Erythroblast (primary cell): ENCODE measurements at regions not wholly inside any gene's neighbourhood (a gene's known extent, or its start where the extent isn't known, plus 50 kb on each side); places are given as distances from the start of the nearest gene placed in this dataset.

ENCODE experiments used
- DNase-seq, 2 experiments: peaks; one replicate each; lab custom pipeline; 2025; lab: John Stamatoyannopoulos, UW
- GATA1 ChIP-seq: IDR thresholded peaks from 2 replicates; pipeline ENCODE4 v1.6.1; 2011; ENCODE audit warnings: low read depth, mild to moderate bottlenecking, control low read depth, low read length, moderate library complexity
- POLR2A ChIP-seq: IDR thresholded peaks from 2 replicates; pipeline ENCODE4 v1.6.1; 2011; ENCODE audit warnings: mild to moderate bottlenecking, low read length

DNA sequence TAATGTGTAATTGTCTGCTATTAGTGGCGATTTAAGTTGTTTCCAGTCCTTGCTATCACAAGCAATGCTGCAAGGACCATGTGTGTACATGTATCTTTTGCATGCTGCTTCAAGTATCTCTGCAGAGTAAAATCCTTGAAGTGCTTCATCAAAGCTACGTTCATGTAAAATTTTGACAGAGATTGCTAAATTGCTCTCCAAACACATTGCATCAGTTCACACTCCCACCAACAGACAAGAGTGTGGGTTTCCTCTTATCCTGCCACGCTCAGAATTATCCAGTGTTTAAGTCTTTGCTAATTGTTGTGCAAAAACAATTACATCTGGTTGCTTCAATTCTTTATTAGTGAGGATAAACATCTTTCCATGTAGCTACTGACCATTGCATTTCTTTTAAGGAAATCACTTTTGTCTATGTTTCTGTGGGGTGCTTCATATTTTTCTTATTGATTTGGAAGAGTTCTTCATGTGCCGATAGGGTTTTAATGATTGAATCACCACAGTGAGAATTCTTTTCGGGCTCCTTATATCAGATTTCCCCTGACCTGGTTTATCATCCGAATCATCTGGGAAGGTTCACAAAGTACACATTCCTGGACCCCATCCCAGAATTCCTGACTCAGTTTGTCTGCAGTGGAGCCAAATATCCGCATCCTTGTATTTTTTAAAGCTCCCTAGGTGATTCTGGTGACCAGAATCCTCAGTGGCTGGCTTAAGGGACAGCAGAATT, 56.3 kb upstream of the GALNT2 start:
- DNase-seq: no peak
- TF ChIP-seq GATA1: no peak
- TF ChIP-seq POLR2A: no peak

DNA sequence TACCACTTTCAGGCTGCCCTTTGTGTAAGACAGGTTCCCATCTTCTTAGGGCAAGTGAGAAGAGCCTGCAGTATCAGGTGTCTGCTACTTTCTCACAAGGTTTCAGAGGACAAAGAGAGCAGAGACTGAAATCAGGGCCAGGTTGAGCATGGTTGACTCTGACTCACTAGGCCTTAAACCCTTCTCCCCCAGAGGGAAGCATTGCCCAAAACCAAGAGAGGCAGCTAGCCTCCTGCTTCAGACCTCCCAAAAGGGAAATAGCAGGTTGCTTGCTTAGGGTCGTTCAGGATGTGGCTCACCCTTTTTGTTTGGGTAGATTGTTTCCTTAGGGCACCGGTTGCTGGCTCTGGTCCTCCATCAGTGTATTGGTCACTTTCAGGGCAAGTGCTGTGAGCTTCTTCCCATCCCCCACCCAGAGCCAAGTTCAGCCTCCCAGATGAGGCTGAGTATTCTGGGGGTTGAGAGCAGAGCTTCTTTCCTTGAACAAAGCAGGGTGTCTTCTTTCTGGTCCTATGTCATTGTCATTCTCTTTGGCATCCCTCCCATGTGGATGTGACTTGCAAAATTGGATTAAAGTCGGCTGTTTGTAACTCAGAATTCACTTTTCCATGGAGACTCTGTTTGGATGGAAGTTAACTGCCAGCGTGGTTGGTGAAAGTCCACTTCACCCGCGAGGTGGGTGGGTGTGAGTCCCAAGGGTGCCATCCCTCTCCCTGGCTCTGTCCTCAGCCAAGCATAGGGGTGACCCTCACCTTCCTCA, 55.5 kb upstream of the GALNT2 start:
- TF ChIP-seq GATA1: no peak
- no peak for TF ChIP-seq POLR2A
- peak in 1 of 2 experiments; percentile 26 for DNase-seq

DNA sequence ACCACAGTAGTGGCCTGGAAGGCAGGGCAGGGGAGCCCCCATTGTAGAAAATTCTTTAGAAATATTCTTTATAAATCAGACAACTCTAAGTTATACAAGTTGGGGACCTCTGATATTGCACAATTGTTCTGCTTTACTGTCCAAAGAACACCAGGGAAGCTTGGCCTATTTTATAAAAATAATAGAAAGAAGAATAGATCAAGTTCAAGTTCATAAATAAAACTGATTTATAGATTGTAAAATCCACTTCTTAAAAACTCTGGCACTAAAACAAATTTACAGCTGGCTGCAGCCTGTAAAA, 55.0 kb upstream of the GALNT2 start:
- no peak for DNase-seq
- TF ChIP-seq POLR2A (no peak), GATA1 (no peak)

DNA sequence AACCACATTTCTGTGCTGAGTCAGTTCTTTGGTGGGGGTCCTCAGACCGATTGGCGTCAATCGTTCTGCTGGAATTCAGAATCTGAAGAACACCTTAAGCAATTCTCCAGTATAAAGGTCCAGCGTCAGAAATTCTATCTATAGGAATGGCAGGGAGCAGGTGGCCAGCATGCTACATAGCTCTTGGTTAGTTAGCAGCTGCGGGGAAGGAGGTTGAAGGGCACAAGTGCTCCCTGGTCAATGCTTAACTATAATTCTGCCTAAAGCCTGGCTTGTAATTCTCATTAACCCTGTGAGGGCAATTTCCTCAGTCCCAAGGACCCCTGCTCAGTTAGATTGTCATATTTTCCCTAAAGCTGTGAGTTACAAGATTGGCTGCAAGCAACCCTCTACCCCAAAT, 54.3 kb upstream of the GALNT2 start:
- no peak for DNase-seq
- TF ChIP-seq GATA1 (no peak), POLR2A (no peak)

GRCh38 chr1:230016159-230016558, 50.9 kb upstream of the GALNT2 start:
- DNase-seq: no peak

More at GRCh38 chr1:230016159-230016558, 50.9 kb upstream of the GALNT2 start:
- TF ChIP-seq GATA1 (no peak), POLR2A (no peak)
